HG03135 (cell line): ENCODE measurements at regions not wholly inside any gene's neighbourhood (a gene's known extent, or its start where the extent isn't known, plus 50 kb on each side); places are given as distances from the start of the nearest gene placed in this dataset.

Experiments
- ATAC-seq: cut with Tn5 transposase; IDR thresholded peaks from one replicate; pipeline ENCODE4 v1.9.1; 2021; ENCODE audit warnings: mild to moderate bottlenecking, moderate library complexity; ENCODE audit not compliant: unreplicated experiment

DNA sequence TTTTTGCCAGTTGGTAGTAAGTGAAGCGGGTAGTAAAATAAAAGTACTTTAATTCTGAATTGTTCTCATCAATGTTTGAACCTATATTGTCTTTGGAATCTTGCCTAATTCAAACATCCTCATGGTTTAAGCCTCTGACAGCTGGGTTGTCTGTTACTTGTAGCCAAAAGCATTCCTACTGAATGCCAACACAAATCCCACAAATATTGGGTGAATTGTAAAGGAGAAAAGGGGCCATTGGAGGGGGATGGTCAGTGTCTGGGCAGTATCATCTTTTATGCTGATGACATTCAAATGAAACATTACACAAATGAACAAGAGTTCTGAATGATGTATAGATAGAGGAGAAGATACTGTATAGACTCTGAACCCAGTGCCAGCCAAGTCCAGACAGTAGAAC, 309.5 kb downstream of the OSTF1 start:
- no peak for ATAC-seq

DNA sequence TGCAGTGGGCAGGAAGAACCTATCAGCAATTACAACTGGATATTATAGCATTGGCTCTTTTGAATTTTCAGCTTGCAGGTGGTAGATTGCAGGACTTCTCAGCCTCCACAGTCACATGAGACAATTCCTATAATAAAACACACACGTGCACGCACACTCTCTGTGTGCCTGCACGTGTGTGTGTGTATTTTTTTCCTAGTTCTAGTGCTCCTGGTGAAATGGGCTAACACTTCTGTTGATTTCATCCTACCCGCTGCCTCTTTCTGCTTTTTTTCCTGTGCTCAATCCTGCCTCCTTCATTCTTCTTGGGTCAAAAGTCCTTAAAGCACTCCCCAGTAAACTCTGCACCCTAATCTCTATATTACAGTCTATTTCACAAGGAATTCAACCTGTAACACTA, 320.1 kb downstream of the OSTF1 start:
- ATAC-seq: no peak

DNA sequence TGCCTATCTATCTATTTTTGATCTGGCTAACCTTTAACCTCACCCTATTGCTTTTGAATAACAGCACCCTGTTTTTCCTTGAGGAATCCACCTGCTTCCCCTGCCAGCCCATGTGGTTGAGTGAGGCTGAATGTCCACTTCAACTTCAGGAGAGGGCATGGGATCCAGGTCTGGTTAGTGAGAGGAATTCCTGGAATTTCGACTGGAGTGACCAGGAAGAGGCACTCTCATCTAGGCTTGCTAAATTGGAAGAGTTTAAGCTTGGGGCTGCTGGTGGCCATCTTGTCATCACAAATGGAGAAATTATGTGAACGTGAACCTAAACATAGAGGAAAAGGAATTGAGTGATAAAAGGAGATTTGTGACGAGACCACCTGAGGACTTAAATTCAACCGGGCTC, 322.1 kb downstream of the OSTF1 start:
- no peak for ATAC-seq

DNA sequence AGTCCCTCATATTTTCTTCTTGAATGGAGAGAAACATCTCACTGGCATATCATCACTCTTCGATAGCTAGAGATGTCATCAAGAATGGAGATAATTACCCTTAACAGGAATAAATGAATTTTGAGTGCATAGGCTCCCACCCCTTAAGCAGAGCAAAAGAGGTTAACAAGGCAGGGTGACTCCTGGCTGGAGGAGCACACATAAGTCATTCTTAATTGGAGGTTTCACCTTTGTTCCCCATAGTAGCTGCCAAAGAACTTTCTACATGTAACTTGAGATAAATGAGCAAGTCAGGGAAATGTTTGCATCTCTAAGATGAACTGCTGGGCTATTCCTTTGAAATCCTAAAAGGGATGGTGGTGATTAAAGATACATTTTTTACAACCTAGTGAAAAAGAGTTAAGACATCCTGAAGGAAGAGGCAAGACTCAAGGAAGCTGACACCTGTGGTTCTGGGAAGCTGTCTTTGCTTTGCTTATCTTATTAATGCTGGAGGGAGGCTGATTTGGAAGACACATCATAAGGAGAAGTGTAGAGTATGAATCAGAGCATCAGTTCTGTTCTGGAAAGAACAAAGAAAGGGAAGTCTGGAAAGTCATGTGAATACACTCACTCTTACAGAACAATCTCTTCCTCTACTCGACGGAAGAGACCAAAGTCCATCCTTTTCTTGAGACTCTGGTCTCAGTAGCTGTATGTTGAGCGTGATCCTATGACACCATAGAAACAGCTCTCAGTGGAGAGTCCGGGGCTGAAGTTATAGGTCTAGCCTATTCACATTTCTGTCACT, 326.3 kb downstream of the OSTF1 start:
- no peak for ATAC-seq

DNA sequence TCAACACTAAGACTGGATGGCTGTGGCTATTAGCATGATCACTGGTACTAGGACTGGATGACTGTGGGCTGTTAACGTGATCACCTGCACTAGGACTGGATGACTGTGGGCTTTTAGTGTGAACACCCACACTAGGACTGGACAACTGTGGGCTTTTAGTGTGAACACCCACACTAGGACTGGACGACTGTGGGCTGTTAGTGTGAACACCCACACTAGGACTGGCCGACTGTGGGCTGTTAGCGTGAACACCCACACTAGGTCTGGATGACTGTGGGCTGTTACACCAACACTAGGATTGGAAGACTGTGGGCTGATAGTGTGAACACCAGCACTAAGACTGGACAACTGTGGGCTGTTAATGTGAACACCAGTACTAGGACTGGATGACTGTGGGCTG, 329.2 kb downstream of the OSTF1 start:
- ATAC-seq: no peak

DNA sequence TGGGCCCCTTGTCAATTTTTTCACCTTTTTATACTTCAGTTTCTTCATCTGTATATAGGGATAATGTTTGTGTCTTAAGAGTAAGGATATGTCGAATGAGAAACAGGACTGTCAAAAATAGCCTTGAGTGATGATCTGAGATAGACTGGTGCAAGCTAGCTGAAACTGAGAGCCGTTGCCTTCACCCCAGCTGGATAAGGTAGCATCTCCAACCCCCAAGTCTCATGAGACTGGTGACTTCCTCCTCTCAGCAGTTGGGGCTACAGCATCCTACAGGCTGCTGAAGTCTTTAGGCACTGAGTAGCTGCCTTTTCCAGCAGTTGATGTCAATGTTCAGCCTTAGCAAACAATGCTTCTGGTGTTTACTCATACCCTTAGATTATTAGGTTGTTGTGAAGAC, 330.2 kb downstream of the OSTF1 start:
- ATAC-seq: no peak

DNA sequence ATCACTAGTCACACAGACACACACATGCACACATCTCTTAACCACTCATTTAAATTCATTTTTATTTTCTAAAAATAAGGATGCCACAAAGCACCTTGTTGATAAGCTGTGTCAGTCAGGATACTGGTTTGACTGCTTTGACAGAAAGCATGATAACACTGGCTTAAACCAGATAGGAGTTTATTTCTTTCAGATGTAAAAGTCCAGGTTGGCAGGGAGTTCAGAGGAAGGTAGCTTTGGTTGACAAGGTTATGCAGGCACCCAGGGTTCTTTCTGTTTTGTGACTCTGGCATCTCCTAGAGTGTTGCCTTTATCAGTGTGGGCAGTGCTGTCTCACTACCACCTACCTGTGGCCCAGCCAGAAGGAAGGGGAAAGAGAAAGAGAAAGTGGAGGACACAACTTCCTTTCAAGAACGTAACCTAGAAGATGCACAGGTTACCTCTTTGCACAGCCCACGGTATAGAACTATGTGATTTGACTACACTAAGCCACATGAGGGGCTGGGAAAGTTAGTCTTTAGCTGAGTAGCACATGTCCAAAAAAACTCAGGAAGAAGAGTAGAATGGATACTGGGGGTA, 334.7 kb downstream of the OSTF1 start:
- ATAC-seq: no peak

DNA sequence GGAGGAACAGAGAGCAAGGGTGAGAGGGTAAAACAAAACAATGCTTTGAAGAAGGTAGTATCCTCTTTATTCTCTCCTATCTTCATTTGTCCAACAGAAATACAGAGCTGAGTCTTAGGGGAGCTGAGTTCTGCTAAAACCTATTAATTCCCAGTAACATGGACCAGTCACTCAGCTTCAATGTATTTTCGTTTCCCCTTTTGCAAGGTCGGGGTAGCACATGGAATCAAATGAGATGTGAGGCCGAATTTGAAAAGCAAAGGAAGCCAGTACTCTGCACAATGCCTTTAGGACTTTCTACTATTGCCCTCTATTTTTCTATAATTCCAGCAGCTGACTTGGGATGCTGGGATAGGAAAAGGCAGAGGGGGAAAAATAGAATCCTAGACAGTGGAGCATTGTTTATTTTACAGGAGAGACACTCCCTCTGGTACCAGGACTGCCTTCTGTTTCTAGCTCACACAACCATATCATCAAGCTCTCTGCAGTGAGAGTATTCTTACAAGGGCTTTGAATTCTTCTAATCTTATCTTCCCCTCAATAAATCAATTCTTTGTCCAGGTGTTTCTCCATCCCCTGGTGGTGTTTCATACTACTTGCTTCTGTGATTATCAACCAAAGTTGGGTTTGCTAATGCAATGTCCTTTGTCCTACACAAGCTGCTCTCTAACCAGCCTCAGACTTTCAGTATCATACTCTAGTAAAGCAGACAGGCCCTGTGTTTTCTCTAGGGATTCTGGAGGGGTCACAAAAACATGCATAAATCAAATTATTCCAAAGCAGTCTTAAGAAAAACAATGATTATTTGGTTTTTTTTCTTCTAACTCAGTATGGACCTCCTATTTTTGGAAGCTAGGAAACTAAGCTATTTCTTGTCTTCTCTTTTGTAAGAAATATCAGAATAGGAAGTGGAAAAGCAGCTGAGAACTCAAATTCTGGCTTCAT, 341.5 kb downstream of the OSTF1 start:
- ATAC-seq: no peak

DNA sequence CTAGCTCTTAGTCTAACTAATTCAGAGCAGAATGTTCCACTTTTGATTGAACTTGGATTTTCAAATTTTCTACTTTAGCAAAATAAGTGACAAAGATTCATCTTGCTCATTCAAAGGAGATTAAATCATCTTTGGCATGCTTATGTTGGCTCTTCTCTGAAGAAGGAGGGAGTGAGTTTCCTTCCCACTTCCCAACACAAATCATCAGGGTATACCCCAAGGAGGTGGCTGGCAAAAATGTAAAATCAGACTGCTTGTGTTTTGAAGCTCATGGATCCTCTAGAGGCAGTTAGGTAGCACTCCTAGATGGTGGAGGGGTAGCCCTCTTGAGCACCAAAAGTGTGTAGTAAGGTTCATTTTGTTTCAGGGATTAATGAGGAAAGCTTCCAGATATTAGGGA, 343.1 kb downstream of the OSTF1 start:
- no peak for ATAC-seq

DNA sequence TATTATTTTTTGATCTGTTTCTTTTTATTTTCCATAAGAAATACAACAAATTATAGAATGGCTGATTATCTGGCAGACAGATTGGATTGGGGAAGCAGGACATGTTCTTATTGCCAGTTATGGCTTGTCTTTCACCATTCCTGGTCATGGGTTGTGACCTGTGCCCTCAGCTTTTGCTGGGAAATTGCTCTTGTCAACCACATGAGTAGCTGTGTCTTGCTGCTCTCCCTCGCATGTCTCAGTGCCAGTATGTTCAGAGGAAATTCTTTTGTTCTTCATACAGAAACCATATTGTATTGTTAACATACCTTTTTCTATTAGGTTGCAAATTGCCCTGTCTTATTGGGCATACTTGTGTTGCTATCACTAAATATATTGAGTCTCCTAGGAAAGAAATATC, 344.1 kb downstream of the OSTF1 start:
- ATAC-seq: no peak

DNA sequence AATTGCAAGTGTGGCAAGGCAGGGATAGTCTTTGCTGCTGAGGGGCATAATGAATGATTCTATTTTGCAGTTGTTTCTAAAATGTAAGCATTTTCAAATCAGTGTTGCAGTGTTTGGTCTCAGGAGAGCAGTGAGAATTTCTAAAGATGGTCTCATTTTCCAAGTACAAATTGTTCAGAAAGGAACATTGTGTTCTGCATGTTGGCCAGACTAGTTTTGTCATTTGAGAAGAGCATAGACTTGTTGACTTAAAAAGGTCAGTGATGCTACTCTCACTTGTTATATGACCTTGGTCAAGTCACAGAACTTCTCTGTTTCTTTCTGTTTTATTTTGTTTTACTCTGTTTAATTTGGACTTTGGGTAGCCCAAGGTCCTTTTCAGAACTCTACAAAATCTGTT, 344.6 kb downstream of the OSTF1 start:
- no peak for ATAC-seq

DNA sequence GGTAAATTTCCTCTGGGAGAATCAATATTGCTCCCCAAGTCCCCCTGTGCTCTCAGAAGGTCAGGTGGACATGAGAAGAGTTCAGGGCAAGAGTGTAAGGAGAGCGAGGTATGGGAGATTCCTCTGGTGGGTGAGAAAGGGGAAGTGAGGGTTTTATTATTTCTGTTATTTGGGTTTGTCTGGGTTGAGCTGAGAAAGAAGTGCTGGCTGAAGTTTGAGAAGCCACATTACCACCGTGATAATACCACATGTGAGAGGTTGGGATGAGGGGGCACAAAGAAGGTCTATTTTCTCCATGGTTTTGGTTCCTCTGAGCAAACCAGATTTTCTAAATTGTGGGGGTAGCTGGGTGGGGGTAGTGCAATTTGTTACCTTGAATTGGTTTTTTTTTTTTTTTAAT, 350.4 kb downstream of the OSTF1 start:
- no peak for ATAC-seq

DNA sequence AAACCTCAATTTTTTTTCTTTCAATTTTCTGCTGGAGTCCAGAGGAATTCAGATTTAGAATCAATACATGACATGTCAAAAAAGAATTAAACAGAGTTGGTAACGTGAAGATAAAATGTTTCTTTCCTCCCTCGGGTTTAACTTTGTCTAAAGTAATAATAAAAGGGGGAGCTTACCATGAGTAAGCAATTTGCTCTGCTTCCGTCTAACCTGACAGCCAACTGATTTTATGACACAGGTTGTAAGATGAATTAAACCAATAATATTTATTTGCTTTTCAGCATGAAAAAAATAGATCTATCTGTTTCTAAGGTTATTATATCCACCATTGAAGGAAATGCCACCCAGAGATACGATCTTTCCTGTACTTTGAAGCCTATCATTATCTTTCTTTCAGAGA, 352.6 kb downstream of the OSTF1 start:
- no peak for ATAC-seq

DNA sequence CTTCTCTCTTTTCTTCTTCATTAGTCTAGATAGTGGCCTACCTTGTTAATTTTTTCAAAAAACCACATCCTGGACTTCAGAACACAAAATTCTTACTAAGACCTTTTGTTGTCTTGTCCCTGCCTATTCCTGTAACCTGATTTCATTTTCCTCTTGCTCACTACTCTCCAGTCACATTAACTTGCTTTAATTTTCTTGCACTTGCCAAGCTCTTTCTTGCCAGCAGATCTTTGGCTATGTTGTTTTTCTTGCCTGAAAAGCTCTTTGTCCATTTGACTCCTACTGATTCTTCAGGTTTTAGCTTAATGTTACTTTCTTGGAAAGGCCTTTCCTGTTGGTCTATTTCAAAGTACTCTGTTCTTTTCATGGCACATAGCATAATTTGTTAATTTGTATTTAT, 356.8 kb downstream of the OSTF1 start:
- ATAC-seq: no peak

DNA sequence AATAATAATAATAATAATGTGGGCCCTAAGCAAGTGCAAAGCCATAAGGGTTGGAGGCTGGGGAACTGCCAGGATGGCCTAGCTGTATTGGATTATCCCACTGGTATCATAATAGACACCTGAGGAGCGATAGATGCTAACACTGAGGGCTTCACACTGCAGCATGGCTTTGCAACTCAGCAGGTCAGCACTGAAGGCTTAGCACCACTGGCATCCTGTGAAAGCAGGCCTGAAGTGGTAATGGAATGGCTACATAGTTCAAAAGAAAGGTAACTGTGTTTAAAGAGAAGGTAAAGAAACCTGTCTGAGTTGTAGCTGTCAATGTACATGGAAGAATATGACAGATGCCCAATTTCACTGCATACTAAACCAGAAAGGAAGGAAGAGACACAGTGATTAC, 359.0 kb downstream of the OSTF1 start:
- no peak for ATAC-seq

DNA sequence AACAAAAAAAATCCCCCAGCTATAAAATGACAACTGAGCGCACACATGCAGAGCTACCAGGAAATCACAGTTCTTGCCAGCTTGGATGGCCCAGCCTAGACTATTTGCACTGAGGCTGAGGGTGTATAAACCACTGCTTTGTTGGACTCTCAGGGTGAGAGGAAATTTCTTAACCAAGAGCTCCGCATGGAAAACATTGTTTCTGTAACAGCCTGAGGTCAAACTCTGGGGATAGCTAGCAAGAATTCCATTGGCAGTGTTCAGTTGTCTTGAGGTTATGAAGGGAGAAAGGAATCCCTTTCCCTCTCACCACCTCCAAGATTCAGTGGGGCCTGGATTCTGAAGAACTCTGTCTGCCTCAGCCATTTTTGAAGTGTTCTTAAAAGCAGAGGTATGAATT, 360.0 kb downstream of the OSTF1 start:
- ATAC-seq: no peak

DNA sequence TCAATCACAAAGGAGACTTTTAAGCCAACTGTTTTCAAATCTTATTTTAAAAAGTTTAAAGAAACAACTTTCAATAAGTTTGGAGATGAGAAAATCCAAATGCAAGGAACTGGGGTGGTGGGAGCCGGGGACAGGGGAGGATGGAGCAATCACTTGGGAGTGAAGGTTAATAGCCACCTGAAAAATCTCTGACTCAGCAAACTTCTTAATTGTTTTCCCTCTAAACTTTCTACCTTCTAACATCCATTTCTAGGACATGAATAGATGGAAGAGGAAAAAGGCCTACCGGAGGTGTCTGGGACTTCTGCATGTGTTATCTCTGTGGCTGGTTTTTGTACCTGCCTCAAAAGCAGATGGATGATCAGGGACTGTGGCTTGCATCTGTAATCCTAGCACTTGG, 360.6 kb downstream of the OSTF1 start:
- no peak for ATAC-seq

DNA sequence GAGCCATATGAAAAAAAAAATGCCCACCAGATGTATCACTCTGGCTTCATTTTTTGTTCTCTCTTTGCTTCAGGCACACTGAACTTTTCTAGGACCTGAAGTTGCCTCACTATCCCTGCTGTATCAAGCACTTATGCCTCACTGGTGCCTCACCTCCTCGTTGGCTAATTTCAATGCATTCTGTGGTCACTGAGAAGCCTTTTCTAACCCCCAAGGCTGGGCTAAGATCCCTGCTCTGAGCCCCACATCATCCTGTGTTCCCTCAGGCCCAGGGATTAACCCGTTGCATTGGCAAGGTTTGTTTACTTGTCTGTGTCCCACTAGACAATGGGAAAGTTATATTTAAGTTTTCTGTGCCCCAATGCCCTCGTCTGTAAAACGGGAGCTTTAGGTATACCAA, 362.7 kb downstream of the OSTF1 start:
- no peak for ATAC-seq

DNA sequence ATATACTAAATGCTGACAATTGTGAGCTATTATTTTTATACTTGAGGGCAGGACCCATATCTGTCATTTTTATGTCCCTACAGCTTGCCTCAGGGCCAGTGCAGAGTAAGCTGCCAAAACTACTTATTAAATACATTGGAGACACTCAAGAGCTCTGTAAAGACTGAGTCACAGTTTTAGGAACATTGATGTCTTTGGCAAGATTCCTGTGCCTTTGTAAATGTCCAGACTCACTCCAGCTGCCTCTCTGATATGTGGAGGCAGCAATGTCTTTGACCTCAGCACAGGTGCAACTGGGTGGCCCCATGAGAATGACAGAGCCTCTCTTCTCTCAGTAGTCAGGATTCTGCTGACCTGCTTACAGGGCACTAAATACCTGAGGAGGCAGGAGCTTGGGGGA, 363.2 kb downstream of the OSTF1 start:
- no peak for ATAC-seq

DNA sequence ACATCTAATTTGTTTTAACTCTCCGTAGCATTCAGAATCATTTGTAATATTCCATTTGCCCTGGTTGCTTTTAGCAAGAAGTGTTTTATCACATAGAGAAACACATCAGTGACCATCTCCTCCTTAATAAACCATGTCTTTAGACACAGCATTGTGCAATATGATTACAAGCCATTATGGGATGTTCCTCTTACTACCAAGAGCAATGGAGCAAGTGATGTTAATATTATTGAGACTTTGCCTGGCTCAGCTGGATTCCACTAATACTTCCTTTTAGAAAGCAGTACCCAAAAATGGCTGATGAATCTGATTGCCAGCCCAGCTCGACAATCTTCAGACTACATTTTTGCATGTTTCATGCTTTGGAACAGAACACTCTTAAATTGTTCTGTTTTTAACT, 364.2 kb downstream of the OSTF1 start:
- ATAC-seq: no peak

DNA sequence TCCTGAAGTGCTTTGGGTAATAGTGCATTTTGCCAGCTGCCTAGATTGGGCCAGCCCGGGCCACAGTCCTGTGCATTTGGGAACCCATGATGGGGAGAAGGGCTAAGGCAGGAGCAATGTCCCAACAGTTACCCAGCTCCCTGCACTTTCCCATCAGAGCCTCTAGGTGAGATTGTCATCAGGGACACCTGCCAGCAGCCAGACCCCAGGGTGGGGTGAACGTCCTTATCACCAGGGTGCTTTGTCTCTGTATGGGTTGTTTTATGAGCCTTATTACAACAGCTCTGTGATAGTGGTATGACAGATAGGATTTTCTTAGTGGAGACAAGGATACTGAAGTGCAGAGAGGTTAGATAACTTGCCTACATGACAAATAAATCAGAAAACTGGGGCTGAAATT, 365.7 kb downstream of the OSTF1 start:
- no peak for ATAC-seq

DNA sequence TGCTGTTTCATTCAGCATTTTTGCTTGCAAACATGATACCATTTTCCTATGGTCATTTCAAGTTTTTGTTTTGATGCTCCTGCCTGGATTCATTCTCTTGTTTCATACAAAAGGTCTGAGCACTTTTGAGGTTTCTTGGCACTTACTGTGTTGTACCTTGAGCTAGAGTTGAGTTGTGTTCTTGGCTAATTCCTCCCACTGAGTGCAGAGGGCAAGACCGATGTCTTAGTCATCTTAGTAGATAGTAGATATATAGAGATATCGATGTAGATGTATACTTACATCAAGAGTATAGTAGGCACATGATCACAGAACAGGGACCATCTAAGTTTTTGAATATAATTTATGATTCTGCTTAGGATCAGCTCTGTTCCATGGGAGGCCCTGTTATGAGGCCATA, 366.6 kb downstream of the OSTF1 start:
- ATAC-seq: no peak
